ENCODE measurements at regions not wholly inside any gene's neighbourhood (a gene's known extent, or its start where the extent isn't known, plus 50 kb on each side); places are given as distances from the start of the nearest gene placed in this dataset.

DNA sequence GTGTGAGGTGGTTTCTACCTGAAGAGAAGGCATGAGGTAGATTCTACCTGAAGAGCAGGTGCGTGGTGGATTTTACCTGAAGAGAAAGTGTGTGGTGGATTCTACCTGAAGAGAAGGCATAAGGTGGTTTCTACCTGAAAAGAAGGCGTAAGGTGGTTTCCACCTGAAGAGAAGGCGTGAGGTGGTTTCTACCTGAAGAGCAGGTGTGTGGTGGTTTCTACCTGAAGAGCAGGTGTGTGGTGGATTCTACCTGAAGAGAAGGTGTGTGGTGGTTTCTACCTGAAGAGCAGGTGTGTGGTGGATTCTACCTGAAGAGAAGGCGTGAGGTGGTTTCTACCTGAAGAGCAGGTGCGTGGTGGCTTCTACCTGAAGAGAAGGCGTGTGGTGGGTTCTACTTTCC lies 192.8 kb downstream of the MED10 start:
- Histone ChIP-seq H3K4ac (ENCODE audit: low read depth, low read length) (no peak overlapping the region), H2BK5ac (ENCODE audit: insufficient read length, low read length) (no peak overlapping the region), H3K18ac (ENCODE audit: insufficient read length, low read depth, low read length) (no peak overlapping the region), H3K9me3 (ENCODE audit: control insufficient read depth, low read depth, low read length) (no peaks in the 10 kb centered on the region), H2BK15ac (ENCODE audit: low read depth, low read length) (no peak overlapping the region), H3K79me2 (ENCODE audit: insufficient read depth, low read length) (no peaks in the 10 kb centered on the region), H4K5ac (ENCODE audit: insufficient read length, low read depth, low read length) (no peak overlapping the region), H4K20me1 (ENCODE audit: control insufficient read depth, insufficient read depth, insufficient read length) (no peaks in the 10 kb centered on the region), H3K23me2 (ENCODE audit: insufficient read length, low read depth, low read length, poor library complexity, severe bottlenecking) (no peaks in the 10 kb centered on the region), H3K27ac (ENCODE audit: insufficient read length, low read depth, low read length) (no peak overlapping the region), H2AK5ac (ENCODE audit: insufficient read length, low read length) (no peak overlapping the region), H3K79me1 (ENCODE audit: insufficient read depth, low read depth, low read length, poor library complexity, severe bottlenecking) (no peaks in the 10 kb centered on the region), H4K8ac (replicated peaks; ENCODE audit: insufficient read length, low read depth, low read length) (no peak overlapping the region), H3K4me1 (ENCODE audit: insufficient read depth, low read length) (no peaks in the 10 kb centered on the region), H4K91ac (ENCODE audit: insufficient read length, low read depth, low read length) (no peak overlapping the region), H3K14ac (ENCODE audit: insufficient read depth, low read length) (no peak overlapping the region), H2AFZ (ENCODE audit: low read length) (no peak overlapping the region), H3K9ac (ENCODE audit: extremely low read depth, insufficient read length, low read length) (no peak overlapping the region), H2BK12ac (ENCODE audit: insufficient read length, low read depth, low read length) (no peak overlapping the region), H2BK120ac (ENCODE audit: low read depth, low read length, poor library complexity, severe bottlenecking) (no peak overlapping the region), H2BK20ac (ENCODE audit: low read depth, low read length, poor library complexity, severe bottlenecking) (no peak overlapping the region), H3K23ac (ENCODE audit: insufficient read length, low read depth, low read length) (no peak overlapping the region), H3K27me3 (ENCODE audit: insufficient read depth, low read length) (no peaks in the 10 kb centered on the region), H3K4me2 (ENCODE audit: insufficient read depth, insufficient read length, low read length) (no peak overlapping the region), H3T11ph (ENCODE audit: low read length) (no peak overlapping the region), H3K56ac (ENCODE audit: insufficient read length, low read depth, low read length) (no peak overlapping the region)
- H3K4me1 Mint-ChIP-seq = peaks cover 5 to 11% of the 10 kb centered on the region in 2 experiments; a peak in 2 of 4 replicates
- TF ChIP-seq, protein P1, sequence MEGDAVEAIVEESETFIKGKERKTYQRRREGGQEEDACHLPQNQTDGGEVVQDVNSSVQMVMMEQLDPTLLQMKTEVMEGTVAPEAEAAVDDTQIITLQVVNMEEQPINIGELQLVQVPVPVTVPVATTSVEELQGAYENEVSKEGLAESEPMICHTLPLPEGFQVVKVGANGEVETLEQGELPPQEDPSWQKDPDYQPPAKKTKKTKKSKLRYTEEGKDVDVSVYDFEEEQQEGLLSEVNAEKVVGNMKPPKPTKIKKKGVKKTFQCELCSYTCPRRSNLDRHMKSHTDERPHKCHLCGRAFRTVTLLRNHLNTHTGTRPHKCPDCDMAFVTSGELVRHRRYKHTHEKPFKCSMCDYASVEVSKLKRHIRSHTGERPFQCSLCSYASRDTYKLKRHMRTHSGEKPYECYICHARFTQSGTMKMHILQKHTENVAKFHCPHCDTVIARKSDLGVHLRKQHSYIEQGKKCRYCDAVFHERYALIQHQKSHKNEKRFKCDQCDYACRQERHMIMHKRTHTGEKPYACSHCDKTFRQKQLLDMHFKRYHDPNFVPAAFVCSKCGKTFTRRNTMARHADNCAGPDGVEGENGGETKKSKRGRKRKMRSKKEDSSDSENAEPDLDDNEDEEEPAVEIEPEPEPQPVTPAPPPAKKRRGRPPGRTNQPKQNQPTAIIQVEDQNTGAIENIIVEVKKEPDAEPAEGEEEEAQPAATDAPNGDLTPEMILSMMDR (conservative IDR thresholded peaks at IDR 0.05) = no peak
- no peak overlapping the region for H3K27ac Mint-ChIP-seq
- H3K27me3 Mint-ChIP-seq (ENCODE audit: low read depth) = peaks cover 6% of the 10 kb centered on the region
- no peak for DNase-seq
- H3K36me3 Mint-ChIP-seq (ENCODE audit: insufficient read depth in 1 of 3, low read depth in 3 of 3) = no peaks in the 10 kb centered on the region
- no peaks in the 10 kb centered on the region; a peak in 1 of 5 replicates for H3K9me3 Mint-ChIP-seq
- WGBS (ENCODE audit: extremely low coverage, insufficient read length, low lambda C conversion rate) = no CpG with 5 or more reads among the region's 6 CpGs
- no peak overlapping the region for H3K4me3 Mint-ChIP-seq
